H1 (cell line): ENCODE measurements at regions not wholly inside any gene's neighbourhood (a gene's known extent, or its start where the extent isn't known, plus 50 kb on each side); places are given as distances from the start of the nearest gene placed in this dataset.

Experiments used
- CTCF ChIA-PET: fragments of 300-600 bp; sonication (Branson Sonifier 250); formaldehyde crosslinking; loops from one replicate; lab custom pipeline; 2021; ENCODE audit not compliant: partially characterized antibody; lab: Charles Lee
- POLR2A ChIA-PET: fragments of 300-600 bp; sonication (Branson Sonifier 250); formaldehyde crosslinking; loops from one replicate; lab custom pipeline; 2021; ENCODE audit warnings: inconsistent platforms; ENCODE audit not compliant: partially characterized antibody; lab: Charles Lee
- DNase-seq, 2 experiments: peaks; one replicate each; pipeline versions ENCODE4 v3.0.0 to v3.0.0-alpha.2; 2010 to 2022; ENCODE audit warnings: low spot score in 2 of 2, low read depth in 1 of 2, mixed read lengths in 1 of 2
- FAIRE-seq: peaks from 2 replicates; lab custom pipeline; 2011; peaks lifted over from hg19 to GRCh38; lab: Jason Lieb, UNC
- H2AFZ ChIP-seq: 2 replicates; pipeline ENCODE4 v1.8.1; 2012; ENCODE audit warnings: low read length, inconsistent platforms
- H2AK5ac ChIP-seq: 2 replicates; pipeline ENCODE4 v1.6.1; 2013; ENCODE audit warnings: low read depth, low read length
- H2BK120ac ChIP-seq: replicated peaks from 2 replicates; pipeline ENCODE3; 2013; ENCODE audit warnings: low read depth, low read length, inconsistent platforms
- H2BK12ac ChIP-seq: 2 replicates; pipeline ENCODE4 v1.6.1; 2013; ENCODE audit warnings: low read depth, low read length
- H2BK15ac ChIP-seq: 2 replicates; pipeline ENCODE4 v1.6.1; 2013; ENCODE audit warnings: low read length
- H2BK20ac ChIP-seq: 2 replicates; pipeline ENCODE4 v1.6.1; 2013; ENCODE audit warnings: low read length
- H2BK5ac ChIP-seq: 2 replicates; pipeline ENCODE4 v1.6.1; 2013; ENCODE audit warnings: low read depth, low read length
- H3K14ac ChIP-seq: 2 replicates; pipeline ENCODE4 v1.6.1; 2013; ENCODE audit warnings: inconsistent platforms; ENCODE audit not compliant: insufficient read length
- H3K18ac ChIP-seq: 2 replicates; pipeline ENCODE4 v1.6.1; 2013; ENCODE audit warnings: low read length; ENCODE audit errors: extremely low read depth
- H3K23ac ChIP-seq: 2 replicates; pipeline ENCODE4 v1.6.1; 2013; ENCODE audit warnings: inconsistent platforms; ENCODE audit not compliant: insufficient read length
- H3K23me2 ChIP-seq: 2 replicates; pipeline ENCODE4 v1.6.1; 2013; ENCODE audit warnings: low read depth, low read length
- H3K27ac ChIP-seq: 2 replicates; pipeline ENCODE4 v1.6.1; 2011; ENCODE audit warnings: low read depth, low read length, inconsistent platforms
- H3K27me3 ChIP-seq, 4 experiments: replicated peaks in 1 of 4; 1 replicate in 1 of 4; 2 replicates in 3 of 4; pipeline versions ENCODE4 v1.6.1 to v1.8.1; 2011 to 2013; ENCODE audit warnings: low read length in 3 of 4, mild to moderate bottlenecking in 3 of 4, inconsistent platforms in 2 of 4, mixed read lengths in 2 of 4, moderate library complexity in 1 of 4; ENCODE audit not compliant: control insufficient read depth in 3 of 4, insufficient read depth in 3 of 4; ENCODE audit errors: extremely low read depth in 1 of 4
- H3K36me3 ChIP-seq, 4 experiments: 2 replicates each; pipeline versions ENCODE4 v1.6.1 to v1.8.1; 2011 to 2013; ENCODE audit warnings: mild to moderate bottlenecking in 4 of 4, low read length in 3 of 4, moderate library complexity in 2 of 4, control low read depth in 1 of 4, inconsistent platforms in 1 of 4; ENCODE audit not compliant: insufficient read depth in 4 of 4, control insufficient read depth in 2 of 4
- H3K4ac ChIP-seq: replicated peaks from 2 replicates; pipeline ENCODE3; 2013; ENCODE audit warnings: low read length, low read depth, mixed read lengths, inconsistent platforms; ENCODE audit not compliant: insufficient read length
- H3K4me1 ChIP-seq, 4 experiments: replicated peaks in 1 of 4; 1 replicate in 1 of 4; 2 replicates in 3 of 4; pipeline versions ENCODE4 v1.6.1 to v1.8.1; 2011 to 2013; ENCODE audit warnings: low read length in 3 of 4, inconsistent platforms in 2 of 4, mixed read lengths in 1 of 4; ENCODE audit not compliant: insufficient read depth in 4 of 4, control insufficient read depth in 3 of 4
- H3K4me2 ChIP-seq, 2 experiments: 2 replicates each; pipeline versions ENCODE4 v1.6.1 to v1.8.1; 2011 to 2013; ENCODE audit warnings: low read depth in 2 of 2, low read length in 2 of 2, control low read depth in 1 of 2, inconsistent platforms in 1 of 2, mild to moderate bottlenecking in 1 of 2; ENCODE audit not compliant: insufficient read depth in 1 of 2
- H3K4me3 ChIP-seq, 4 experiments: fragments of 200-600, 300-600 bp in 1 of 4; sonication (generic), shearing (Covaris generic), sonication (Bioruptor Twin) in 1 of 4; 2 replicates each; pipeline versions ENCODE4 v1.5.1 to v1.8.1; 2011 to 2016; ENCODE audit warnings: low read length in 4 of 4, low read depth in 3 of 4, control low read depth in 2 of 4, inconsistent platforms in 2 of 4, mild to moderate bottlenecking in 2 of 4, mixed read lengths in 1 of 4, moderate library complexity in 1 of 4; ENCODE audit not compliant: insufficient read depth in 2 of 4; ENCODE audit errors: extremely low read depth in 1 of 4
- H3K56ac ChIP-seq: replicated peaks from 2 replicates; pipeline ENCODE3; 2013; ENCODE audit warnings: low read depth, mild to moderate bottlenecking, mixed read lengths, low read length, inconsistent platforms; ENCODE audit not compliant: insufficient read length
- H3K79me1 ChIP-seq: 2 replicates; pipeline ENCODE4 v1.6.1; 2013; ENCODE audit warnings: low read depth, low read length, control low read depth
- H3K79me2 ChIP-seq, 2 experiments: 2 replicates each; pipeline versions ENCODE4 v1.6.1 to v1.8.1; 2012 to 2013; ENCODE audit warnings: low read length in 2 of 2, mild to moderate bottlenecking in 2 of 2, inconsistent platforms in 1 of 2; ENCODE audit not compliant: insufficient read depth in 2 of 2, control insufficient read depth in 1 of 2
- H3K9ac ChIP-seq, 4 experiments: replicated peaks in 1 of 4; 1 replicate in 1 of 4; 2 replicates in 3 of 4; pipeline versions ENCODE4 v1.6.1 to v1.8.1; 2011 to 2013; ENCODE audit warnings: low read depth in 3 of 4, low read length in 3 of 4, control low read depth in 2 of 4, mild to moderate bottlenecking in 2 of 4, moderate library complexity in 2 of 4, inconsistent platforms in 1 of 4; ENCODE audit errors: extremely low read depth in 1 of 4
- H3K9me3 ChIP-seq, 2 experiments: 2 replicates each; pipeline versions ENCODE4 v1.6.1 to v1.8.1; 2012 to 2013; ENCODE audit warnings: mild to moderate bottlenecking in 2 of 2, moderate library complexity in 2 of 2, control low read depth in 1 of 2, inconsistent platforms in 1 of 2, low read depth in 1 of 2, low read length in 1 of 2, mixed read lengths in 1 of 2; ENCODE audit not compliant: insufficient read depth in 2 of 2
- H4K20me1 ChIP-seq, 2 experiments: replicated peaks in 1 of 2; 2 replicates each; pipeline versions ENCODE3 to v1.8.1; 2011 to 2013; ENCODE audit warnings: inconsistent platforms in 2 of 2, low read length in 2 of 2, mild to moderate bottlenecking in 1 of 2; ENCODE audit not compliant: insufficient read depth in 2 of 2, control insufficient read depth in 1 of 2
- H4K5ac ChIP-seq: 2 replicates; pipeline ENCODE4 v1.6.1; 2013; ENCODE audit warnings: low read length, low read depth, mixed read lengths, inconsistent platforms; ENCODE audit not compliant: insufficient read length
- H4K8ac ChIP-seq: 2 replicates; pipeline ENCODE4 v1.8.0; 2013; ENCODE audit warnings: mild to moderate bottlenecking, moderate library complexity, low read length, inconsistent platforms; ENCODE audit not compliant: insufficient read depth; ENCODE audit errors: extremely low read depth
- H4K91ac ChIP-seq: replicated peaks from 2 replicates; pipeline ENCODE3; 2013; ENCODE audit warnings: low read length, mixed read lengths, inconsistent platforms; ENCODE audit not compliant: insufficient read length
- ASH2L ChIP-seq: fragments of 200-600, 300-600 bp; sonication (generic); IDR thresholded peaks from one replicate; pipeline ENCODE4 v1.7.1; 2017; ENCODE audit warnings: low read length
- EZH2 ChIP-seq: fragments of 200-600 bp; sonication (generic); IDR thresholded peaks from 2 replicates; pipeline ENCODE4 v1.7.1; 2012; ENCODE audit warnings: low read depth, mild to moderate bottlenecking, moderate library complexity, low read length, inconsistent platforms; ENCODE audit not compliant: severe bottlenecking
- FOSL1 ChIP-seq: IDR thresholded peaks from 2 replicates; pipeline ENCODE4 v1.6.1; 2011; ENCODE audit warnings: mild to moderate bottlenecking, low read depth, low read length, moderate library complexity; ENCODE audit not compliant: insufficient read depth
- GTF2F1 ChIP-seq: IDR thresholded peaks from 2 replicates; pipeline ENCODE4 v1.6.1; 2012; ENCODE audit warnings: low read depth, low read length, improper control_type of control experiment, borderline replicate concordance
- JUND ChIP-seq: IDR thresholded peaks from 2 replicates; pipeline ENCODE4 v1.6.1; 2011; ENCODE audit warnings: mild to moderate bottlenecking, improper control_type of control experiment, low read length
- TAF1 ChIP-seq: IDR thresholded peaks from 2 replicates; pipeline ENCODE4 v1.6.1; 2011; ENCODE audit warnings: mild to moderate bottlenecking, low read depth, low read length
- TEAD4 ChIP-seq: IDR thresholded peaks from 2 replicates; pipeline ENCODE4 v1.6.1; 2012; ENCODE audit warnings: low read depth, low read length, inconsistent platforms, mixed read lengths
- WGBS, 2 experiments: shearing (Covaris generic) in 1 of 2; methylation state at CpG; one replicate each; pipeline versions ENCODE4 v1.1.6 to v1.1.7; 2013 to 2015; ENCODE audit warnings: low lambda C conversion rate in 2 of 2, mixed read lengths in 2 of 2, inconsistent platforms in 1 of 2, low coverage in 1 of 2, missing lambda C conversion rate in 1 of 2; ENCODE audit not compliant: insufficient replicate concordance in 2 of 2, insufficient coverage in 1 of 2, insufficient read length in 1 of 2; ENCODE audit errors: extremely low coverage in 1 of 2, missing lambda C conversion rate in 1 of 2; 5-methylcytosine and 5-hydroxymethylcytosine counted together
- TF ChIP-seq, protein P1 (sequence below): IDR thresholded peaks from 2 replicates; pipeline ENCODE4 v1.6.1; 2011; ENCODE audit warnings: low read length, improper control_type of control experiment

GRCh38 chr4:63218856-63219255 is 1190.4 kb downstream of the TECRL start:
- H2AFZ ChIP-seq: peak overlapping the region; percentile 63; the same call in 1 of the 2 replicates

More at GRCh38 chr4:63218856-63219255, 1190.4 kb downstream of the TECRL start:
- Histone ChIP-seq H4K91ac (no peak overlapping the region), H3K23me2 (no peaks in the 10 kb centered on the region), H3K9me3 (no peaks in the 10 kb centered on the region), H2BK120ac (no peak overlapping the region), H2BK5ac (no peak overlapping the region), H3K56ac (no peak overlapping the region), H3K79me1 (no peaks in the 10 kb centered on the region), H3K9ac (no peak overlapping the region), H3K27ac (no peak overlapping the region; the same call in 1 of the 2 replicates), H4K5ac (no peak overlapping the region), H3K18ac (no peak overlapping the region), H2AK5ac (no peak overlapping the region), H2BK15ac (no peak overlapping the region), H3K36me3 (no peaks in the 10 kb centered on the region), H4K8ac (no peak overlapping the region), H3K23ac (no peak overlapping the region), H2BK12ac (peak overlapping the region; percentile 75; the same call in 1 of the 2 replicates), H3K79me2 (no peaks in the 10 kb centered on the region), H3K27me3 (no peaks in the 10 kb centered on the region)
- no peak for FAIRE-seq
- DNase-seq: no peak
- POLR2A ChIA-PET: no interaction called here
- 84% methylated on average over 7 of the region's 7 CpGs; no CpG with 5 or more reads in 1 of the 2 experiments for WGBS, 2 experiments
- TF ChIP-seq FOSL1 (no peak), EZH2 (no peak), ASH2L (no peak), GTF2F1 (no peak), TAF1 (no peak), TEAD4 (peak; percentile 50), JUND (no peak)
- TF ChIP-seq, protein P1, sequence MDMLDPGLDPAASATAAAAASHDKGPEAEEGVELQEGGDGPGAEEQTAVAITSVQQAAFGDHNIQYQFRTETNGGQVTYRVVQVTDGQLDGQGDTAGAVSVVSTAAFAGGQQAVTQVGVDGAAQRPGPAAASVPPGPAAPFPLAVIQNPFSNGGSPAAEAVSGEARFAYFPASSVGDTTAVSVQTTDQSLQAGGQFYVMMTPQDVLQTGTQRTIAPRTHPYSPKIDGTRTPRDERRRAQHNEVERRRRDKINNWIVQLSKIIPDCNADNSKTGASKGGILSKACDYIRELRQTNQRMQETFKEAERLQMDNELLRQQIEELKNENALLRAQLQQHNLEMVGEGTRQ: no peak
- TF ChIP-seq, all 59 proteins: peak for 1
- H3K4me1 ChIP-seq: no peaks in the 10 kb centered on the region; a peak in 2 of 7 replicates
- no peak overlapping the region for H2BK20ac ChIP-seq
- no peak overlapping the region for H3K4ac ChIP-seq
- no peak overlapping the region for H3K14ac ChIP-seq
- no peak overlapping the region for H3K4me3 ChIP-seq
- no peaks in the 10 kb centered on the region for H4K20me1 ChIP-seq
- H3K4me2 ChIP-seq: no peak overlapping the region
- CTCF ChIA-PET: no interaction called here
